PFSK-1 (cell line): ENCODE measurements at regions not wholly inside any gene's neighbourhood (a gene's known extent, or its start where the extent isn't known, plus 50 kb on each side); places are given as distances from the start of the nearest gene placed in this dataset.

ENCODE experiments used
- FOXP2 ChIP-seq: optimal IDR thresholded peaks from 2 replicates; pipeline ENCODE3; 2011; ENCODE audit warnings: borderline replicate concordance, control low read depth, inconsistent platforms; ENCODE audit not compliant: insufficient read depth; ENCODE audit errors: extremely low read length, extremely low read depth
- POLR2AphosphoS5 ChIP-seq: IDR thresholded peaks from 2 replicates; pipeline ENCODE4 v1.6.1; 2012; ENCODE audit warnings: low read depth, mild to moderate bottlenecking, control low read depth, low read length, moderate library complexity
- SIN3A ChIP-seq: IDR thresholded peaks from 2 replicates; pipeline ENCODE4 v1.6.1; 2012; ENCODE audit warnings: mild to moderate bottlenecking, low read length, moderate library complexity, borderline replicate concordance; ENCODE audit not compliant: insufficient read depth
- TAF1 ChIP-seq: IDR thresholded peaks from 2 replicates; pipeline ENCODE4 v1.6.1; 2012; ENCODE audit warnings: low read length, control low read depth, borderline replicate concordance; ENCODE audit not compliant: insufficient read depth
- TF ChIP-seq, protein P1 (sequence below), 2 experiments: IDR thresholded peaks; 2 replicates each; pipeline versions ENCODE4 v1.6.1 to v1.8.0; 2011 to 2012; ENCODE audit warnings: low read depth in 2 of 2, low read length in 2 of 2, control low read depth in 1 of 2, inconsistent platforms in 1 of 2, mild to moderate bottlenecking in 1 of 2, moderate library complexity in 1 of 2; ENCODE audit not compliant: insufficient read depth in 1 of 2

DNA sequence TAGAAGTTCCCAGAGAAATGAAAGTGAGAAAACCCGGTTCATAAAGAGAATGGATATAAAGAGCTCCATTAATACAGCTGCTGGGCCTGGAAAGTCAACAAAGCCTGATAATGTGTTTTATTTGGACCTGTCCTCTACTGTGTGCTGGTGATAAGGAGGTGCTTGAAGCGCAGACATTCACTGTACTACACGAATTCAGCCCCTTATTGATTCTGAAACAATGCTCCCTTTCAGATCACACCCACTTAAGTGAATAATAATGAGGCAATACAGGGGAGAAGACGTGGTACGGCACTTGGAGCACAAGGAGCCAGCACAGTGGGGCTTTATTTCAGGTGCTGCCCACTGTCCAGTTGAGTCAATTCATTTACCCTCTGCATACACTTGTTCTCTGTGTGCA is 260.8 kb downstream of the FGFR2 start:
- TF ChIP-seq TAF1 (no peak), SIN3A (no peak), POLR2AphosphoS5 (no peak), FOXP2 (no peak)
- TF ChIP-seq, protein P1, sequence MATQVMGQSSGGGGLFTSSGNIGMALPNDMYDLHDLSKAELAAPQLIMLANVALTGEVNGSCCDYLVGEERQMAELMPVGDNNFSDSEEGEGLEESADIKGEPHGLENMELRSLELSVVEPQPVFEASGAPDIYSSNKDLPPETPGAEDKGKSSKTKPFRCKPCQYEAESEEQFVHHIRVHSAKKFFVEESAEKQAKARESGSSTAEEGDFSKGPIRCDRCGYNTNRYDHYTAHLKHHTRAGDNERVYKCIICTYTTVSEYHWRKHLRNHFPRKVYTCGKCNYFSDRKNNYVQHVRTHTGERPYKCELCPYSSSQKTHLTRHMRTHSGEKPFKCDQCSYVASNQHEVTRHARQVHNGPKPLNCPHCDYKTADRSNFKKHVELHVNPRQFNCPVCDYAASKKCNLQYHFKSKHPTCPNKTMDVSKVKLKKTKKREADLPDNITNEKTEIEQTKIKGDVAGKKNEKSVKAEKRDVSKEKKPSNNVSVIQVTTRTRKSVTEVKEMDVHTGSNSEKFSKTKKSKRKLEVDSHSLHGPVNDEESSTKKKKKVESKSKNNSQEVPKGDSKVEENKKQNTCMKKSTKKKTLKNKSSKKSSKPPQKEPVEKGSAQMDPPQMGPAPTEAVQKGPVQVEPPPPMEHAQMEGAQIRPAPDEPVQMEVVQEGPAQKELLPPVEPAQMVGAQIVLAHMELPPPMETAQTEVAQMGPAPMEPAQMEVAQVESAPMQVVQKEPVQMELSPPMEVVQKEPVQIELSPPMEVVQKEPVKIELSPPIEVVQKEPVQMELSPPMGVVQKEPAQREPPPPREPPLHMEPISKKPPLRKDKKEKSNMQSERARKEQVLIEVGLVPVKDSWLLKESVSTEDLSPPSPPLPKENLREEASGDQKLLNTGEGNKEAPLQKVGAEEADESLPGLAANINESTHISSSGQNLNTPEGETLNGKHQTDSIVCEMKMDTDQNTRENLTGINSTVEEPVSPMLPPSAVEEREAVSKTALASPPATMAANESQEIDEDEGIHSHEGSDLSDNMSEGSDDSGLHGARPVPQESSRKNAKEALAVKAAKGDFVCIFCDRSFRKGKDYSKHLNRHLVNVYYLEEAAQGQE (IDR thresholded peaks at IDR 0.05; ENCODE audit: insufficient read depth in 1 of 2, low read depth in 2 of 2, low read length in 2 of 2), result no peak

DNA sequence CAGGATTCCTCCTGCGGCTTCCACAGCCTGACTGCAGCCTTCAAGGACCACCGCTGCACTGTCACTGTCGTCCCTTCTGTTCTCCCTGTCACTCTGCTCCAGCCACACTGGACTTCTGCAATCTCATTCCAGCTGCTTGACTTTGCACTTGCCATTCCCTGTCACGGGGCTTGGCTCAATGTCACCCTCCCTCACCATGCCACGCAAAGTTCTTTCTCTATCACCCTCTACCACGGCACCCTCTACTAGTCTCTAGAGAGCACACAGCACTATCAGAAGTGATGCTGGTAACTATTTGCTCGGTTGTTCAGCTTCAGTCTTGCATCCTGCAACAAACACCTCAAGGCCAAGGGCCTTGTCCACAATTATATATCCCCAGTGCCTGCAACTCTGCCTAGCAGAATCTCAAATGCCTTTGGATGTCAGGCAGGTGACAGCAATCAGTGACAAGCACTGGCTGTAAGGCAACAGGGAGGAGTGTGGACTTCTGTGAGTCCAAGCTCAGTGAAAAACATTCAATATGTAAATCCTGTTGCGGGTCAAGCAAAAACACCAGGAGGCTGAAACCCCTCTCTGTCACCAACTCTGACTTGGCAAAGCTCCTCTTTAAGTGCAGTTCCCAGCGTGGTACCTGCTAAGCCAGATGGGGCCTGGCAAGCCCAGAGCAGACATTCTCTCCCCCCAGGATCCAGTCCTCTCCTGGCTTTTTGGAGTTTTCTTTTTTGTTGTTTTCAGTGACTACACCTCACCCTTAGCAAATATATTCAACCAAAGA is 259.9 kb downstream of the FGFR2 start:
- TF ChIP-seq SIN3A, result no peak
- TF ChIP-seq, protein P1 (IDR thresholded peaks at IDR 0.05; ENCODE audit: insufficient read depth in 1 of 2, low read depth in 2 of 2, low read length in 2 of 2), result no peak

DNA sequence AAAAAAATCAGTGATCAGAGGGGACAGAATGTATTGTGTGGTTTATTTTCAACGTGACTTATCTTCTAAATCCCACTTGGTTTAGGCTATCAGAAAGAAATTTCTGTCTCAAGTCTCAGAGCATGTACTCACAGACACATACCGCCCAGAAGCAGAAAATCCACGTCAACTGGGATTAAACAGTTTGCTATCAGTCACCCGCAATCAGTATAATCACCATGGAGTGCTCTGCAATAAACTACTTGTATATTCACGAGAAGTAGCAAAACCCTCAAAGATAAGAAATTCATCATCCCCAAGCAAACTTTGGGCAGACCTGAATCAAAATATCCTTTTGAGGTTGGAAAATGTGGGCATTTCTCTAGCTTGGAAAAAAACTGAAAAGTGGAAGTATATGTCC is 259.1 kb downstream of the FGFR2 start:
- no peak for TF ChIP-seq TAF1

DNA sequence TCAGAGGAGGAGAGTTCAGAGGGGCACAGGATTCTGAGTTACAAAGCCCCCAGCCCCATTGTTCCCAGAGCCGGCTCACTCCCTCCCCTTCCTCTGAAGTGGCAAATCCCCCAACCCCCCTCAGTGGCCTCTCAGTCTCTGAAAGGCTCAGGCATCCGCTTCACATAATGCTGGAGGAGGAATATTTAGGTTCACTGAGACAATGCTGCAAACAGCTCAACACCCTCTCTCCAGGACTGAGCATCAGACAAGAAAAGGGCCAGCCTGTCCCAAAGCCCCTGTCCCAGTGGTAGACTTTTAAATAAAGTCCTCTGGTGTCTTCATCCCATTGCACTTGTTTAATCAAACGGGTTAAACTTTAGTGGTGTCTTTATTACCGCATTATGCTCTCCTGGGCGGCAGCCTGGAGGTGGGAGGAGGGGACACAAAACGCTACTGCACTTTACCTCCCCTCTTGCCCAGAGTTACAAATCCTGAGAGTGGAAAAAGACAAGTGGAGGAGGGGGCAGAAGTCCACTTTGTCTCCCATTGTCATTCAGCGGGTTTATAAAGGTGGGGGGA is 257.9 kb downstream of the FGFR2 start:
- TF ChIP-seq POLR2AphosphoS5, result no peak
- no peak for TF ChIP-seq TAF1
- TF ChIP-seq SIN3A, result no peak

DNA sequence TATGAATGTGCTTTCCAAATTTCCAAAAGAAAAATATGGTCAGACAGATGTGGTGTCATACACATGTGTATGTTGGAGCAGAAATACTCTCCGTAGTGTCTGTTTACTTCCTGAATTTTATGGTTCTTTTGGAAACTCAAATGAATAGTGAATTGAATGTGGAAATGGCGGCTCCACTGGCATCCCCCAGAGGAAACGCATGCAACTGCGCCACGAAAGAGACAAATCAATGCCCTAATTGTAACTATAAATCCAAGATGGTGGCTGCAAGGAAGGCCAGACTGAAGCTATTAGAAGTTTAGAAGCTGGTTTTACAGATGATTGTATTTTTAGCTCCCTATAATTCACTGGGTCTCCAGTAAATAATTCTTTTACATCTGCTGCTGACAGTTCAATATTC is 246.7 kb downstream of the FGFR2 start:
- no peak for TF ChIP-seq FOXP2
- no peak for TF ChIP-seq POLR2AphosphoS5

DNA sequence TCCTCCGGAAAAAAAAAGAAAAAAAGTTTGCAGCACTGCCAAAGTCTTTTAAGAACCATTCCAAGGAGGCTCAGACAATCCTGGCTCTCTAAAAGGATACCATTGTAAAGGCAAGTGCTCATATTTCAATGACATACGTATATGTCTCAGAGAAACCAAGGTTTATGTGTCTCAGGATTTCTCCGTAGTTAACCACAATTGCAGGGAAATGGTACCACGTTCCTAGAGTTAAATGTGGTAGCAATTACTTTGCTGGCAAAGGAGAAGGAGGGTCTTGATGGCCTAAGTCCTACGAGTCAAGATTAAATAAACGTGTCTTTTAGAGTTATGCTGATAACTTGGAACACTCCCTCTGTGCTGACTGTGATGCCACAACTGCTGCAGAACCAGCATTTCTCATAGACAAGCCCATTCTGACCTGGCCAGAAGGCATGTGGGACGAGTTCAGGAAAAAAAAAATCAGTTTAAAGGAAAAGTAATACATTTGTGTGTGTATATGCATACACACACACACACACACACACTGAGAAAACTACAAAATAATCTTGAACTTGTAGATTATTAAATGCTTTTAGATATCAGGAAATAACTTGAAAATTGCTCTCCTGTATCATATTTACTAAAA is 245.9 kb downstream of the FGFR2 start:
- TF ChIP-seq SIN3A (no peak), FOXP2 (no peak), POLR2AphosphoS5 (no peak), TAF1 (no peak)
- TF ChIP-seq, protein P1 (IDR thresholded peaks at IDR 0.05; ENCODE audit: insufficient read depth in 1 of 2, low read depth in 2 of 2, low read length in 2 of 2), result no peak
